ENCODE measurements at regions not wholly inside any gene's neighbourhood (a gene's known extent, or its start where the extent isn't known, plus 50 kb on each side); places are given as distances from the start of the nearest gene placed in this dataset.

- no peaks in the 10 kb centered on the region for H3K27me3 Mint-ChIP-seq (ENCODE audit: low read depth)
- H3K27ac Mint-ChIP-seq: no peak overlapping the region
- DNase-seq (no peak), ATAC-seq (replicated peaks in 1 of 2) (no peak)
- H3K36me3 Mint-ChIP-seq (ENCODE audit: insufficient read depth in 2 of 2): no peaks in the 10 kb centered on the region
- no peaks in the 10 kb centered on the region for H3K9me3 Mint-ChIP-seq
- H3K4me1 Mint-ChIP-seq (ENCODE audit: low read depth): no peaks in the 10 kb centered on the region
- no peak overlapping the region for H3K4me3 Mint-ChIP-seq
Observed at GRCh38 chr12:39173726-39174125, 268.3 kb upstream of the CPNE8 start.

DNA sequence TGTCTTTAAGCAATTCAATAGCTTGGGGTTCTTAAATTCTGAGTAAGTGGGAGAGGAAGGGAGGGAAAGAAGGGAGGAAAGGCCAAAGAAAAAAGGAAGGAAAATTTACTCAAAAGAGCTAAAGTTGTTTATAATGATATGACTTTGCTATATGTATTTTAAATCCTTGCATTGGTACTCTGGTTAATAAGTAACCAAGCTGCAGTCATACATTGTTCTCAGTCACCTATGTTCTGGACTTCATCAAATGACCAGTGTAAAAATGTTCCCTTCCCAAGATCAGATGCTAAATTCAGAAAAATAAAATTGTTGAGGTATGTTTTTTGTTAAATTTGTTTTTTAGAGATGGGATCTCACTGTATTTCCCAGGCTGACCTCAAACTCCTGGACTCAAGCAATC is 259.9 kb upstream of the CPNE8 start:
- H3K27ac Mint-ChIP-seq: no peak overlapping the region
- H3K4me3 Mint-ChIP-seq: no peak overlapping the region
- H3K27me3 Mint-ChIP-seq (ENCODE audit: low read depth): no peaks in the 10 kb centered on the region
- H3K9me3 Mint-ChIP-seq: peaks cover 0 to 4% of the 10 kb centered on the region in 2 donors
- H3K4me1 Mint-ChIP-seq (ENCODE audit: low read depth): no peaks in the 10 kb centered on the region
- H3K36me3 Mint-ChIP-seq (ENCODE audit: insufficient read depth in 2 of 2): no peaks in the 10 kb centered on the region
- ATAC-seq (replicated peaks in 1 of 2) (no peak), DNase-seq (no peak)

DNA sequence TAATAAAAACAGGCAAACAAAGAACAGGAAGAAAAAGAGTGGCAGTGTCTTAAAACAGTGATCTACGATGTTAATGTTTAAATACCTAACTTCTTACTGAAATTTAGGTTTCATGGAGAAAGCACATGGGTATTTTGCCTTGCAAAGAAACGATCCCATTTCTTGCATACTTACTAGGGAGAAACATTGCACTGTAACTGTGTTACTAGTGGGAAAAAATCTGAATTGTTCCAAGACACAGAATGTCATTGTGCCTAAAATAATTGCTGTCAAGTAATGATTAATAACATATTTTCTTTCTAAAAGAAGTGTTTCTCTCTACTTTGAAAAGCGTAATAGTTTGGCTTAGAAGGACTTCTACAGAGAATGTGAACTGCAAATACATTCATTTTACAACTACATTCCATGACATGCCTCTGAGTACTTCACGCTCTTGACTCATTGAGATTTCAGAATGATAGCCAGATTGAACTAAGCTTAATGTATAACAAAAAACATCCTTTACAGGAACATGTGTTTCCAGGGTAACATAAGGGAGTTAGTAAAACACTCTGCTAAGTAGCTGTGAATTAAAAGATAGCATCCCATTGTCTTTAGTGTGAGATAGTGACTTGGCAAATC is 256.2 kb upstream of the CPNE8 start:
- H3K4me3 Mint-ChIP-seq: no peak overlapping the region
- H3K36me3 Mint-ChIP-seq (ENCODE audit: insufficient read depth in 2 of 2): no peaks in the 10 kb centered on the region
- DNase-seq (no peak), ATAC-seq (replicated peaks in 1 of 2) (no peak)
- no peak overlapping the region for H3K27ac Mint-ChIP-seq
- H3K4me1 Mint-ChIP-seq (ENCODE audit: low read depth): no peaks in the 10 kb centered on the region
- peaks cover 4 to 8% of the 10 kb centered on the region in 2 donors for H3K9me3 Mint-ChIP-seq
- no peaks in the 10 kb centered on the region for H3K27me3 Mint-ChIP-seq (ENCODE audit: low read depth)

GRCh38 chr12:39157696-39158342 is 252.4 kb upstream of the CPNE8 start:
- Mint-ChIP-seq H3K9me3 (peaks cover 5 to 9% of the 10 kb centered on the region in 2 donors), H3K27ac (no peak overlapping the region), H3K36me3 (ENCODE audit: insufficient read depth in 2 of 2) (peaks cover 0 to 3% of the 10 kb centered on the region in 2 donors), H3K4me3 (no peak overlapping the region), H3K27me3 (ENCODE audit: low read depth) (no peaks in the 10 kb centered on the region), H3K4me1 (ENCODE audit: low read depth) (no peaks in the 10 kb centered on the region)
- DNase-seq: no peak
- no peak for ATAC-seq (replicated peaks in 1 of 2)

DNA sequence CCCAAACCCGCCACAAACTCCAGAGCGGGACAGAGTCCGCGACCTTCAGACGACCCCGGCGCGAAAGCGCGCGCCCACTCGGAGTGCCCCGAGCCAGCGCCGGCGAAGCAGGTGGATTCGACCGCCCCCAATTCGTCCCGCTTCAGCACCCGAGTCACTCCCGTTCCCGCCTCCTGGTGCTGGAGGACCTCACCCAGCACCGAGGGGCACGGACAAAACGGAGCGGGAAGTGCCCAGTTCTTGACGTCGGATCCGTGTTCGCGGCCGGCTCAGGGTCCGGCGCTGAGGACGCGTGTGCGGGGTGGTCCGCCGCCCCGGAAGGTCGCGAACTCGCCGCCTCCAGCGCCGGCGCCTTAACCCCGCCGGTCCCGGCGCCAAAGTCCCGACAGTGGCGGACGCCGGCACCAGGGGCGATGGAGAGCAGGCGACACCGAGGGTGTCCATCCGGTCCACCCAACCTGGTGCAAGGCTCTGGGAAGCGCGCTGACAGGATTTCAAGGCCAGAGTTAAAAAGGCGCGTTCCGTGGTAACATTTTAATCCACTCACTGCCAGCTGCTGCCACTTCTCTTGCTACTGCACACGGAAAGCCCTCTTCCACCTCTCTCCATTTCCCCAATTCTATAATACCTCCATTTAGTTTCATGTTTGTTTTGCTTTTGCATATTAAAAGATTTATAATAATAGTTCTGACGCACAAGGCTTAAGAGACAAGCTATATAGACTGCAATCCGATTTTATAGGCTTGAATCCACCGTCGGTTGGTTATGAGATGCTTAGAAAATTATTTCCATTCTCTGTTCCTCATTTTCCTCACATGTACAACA is 240.0 kb upstream of the CPNE8 start:
- peak in 1 of 2 donors; percentile 74 for ATAC-seq (replicated peaks in 1 of 2)
- Mint-ChIP-seq H3K4me3 (peak overlapping the region; percentile 32 to 39), H3K27ac (no peak overlapping the region), H3K4me1 (ENCODE audit: low read depth) (peaks cover 4% of the 10 kb centered on the region), H3K9me3 (peaks cover 8 to 14% of the 10 kb centered on the region in 2 donors), H3K27me3 (ENCODE audit: low read depth) (peaks cover 27% of the 10 kb centered on the region), H3K36me3 (ENCODE audit: insufficient read depth in 2 of 2) (peaks cover 5 to 6% of the 10 kb centered on the region in 2 donors)
- DNase-seq: peak; percentile 18 to 72

- Mint-ChIP-seq H3K4me1 (ENCODE audit: low read depth) (peaks cover 4% of the 10 kb centered on the region), H3K36me3 (ENCODE audit: insufficient read depth in 2 of 2) (peaks cover 3 to 6% of the 10 kb centered on the region in 2 donors), H3K9me3 (peaks cover 7 to 9% of the 10 kb centered on the region in 2 donors), H3K27ac (no peak overlapping the region), H3K27me3 (ENCODE audit: low read depth) (peaks cover 27% of the 10 kb centered on the region), H3K4me3 (peak overlapping the region in 1 of 2 donors; percentile 58)
- ATAC-seq (replicated peaks in 1 of 2): no peak
- no peak for DNase-seq
Observed at GRCh38 chr12:39144613-39145061, 239.2 kb upstream of the CPNE8 start.

DNA sequence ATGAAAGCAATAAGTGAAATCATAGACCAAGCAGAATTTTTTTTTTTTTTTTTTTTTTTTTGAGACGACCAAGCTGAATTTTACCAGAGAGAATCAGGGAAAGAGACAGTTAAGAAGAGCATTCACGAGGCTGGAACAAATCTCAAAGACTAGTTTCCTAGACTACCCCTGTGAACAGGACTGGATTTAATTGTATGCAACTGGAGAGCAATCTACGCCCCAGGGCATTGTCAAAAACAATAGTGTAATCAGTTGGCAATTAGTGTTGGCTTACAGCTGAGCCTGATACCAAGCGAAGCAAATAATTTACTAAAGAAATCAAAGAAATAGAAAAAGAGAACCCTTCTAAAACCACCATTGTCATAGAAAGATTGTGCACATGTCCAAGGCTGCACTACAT is 232.9 kb upstream of the CPNE8 start:
- ATAC-seq (replicated peaks in 1 of 2): no peak

DNA sequence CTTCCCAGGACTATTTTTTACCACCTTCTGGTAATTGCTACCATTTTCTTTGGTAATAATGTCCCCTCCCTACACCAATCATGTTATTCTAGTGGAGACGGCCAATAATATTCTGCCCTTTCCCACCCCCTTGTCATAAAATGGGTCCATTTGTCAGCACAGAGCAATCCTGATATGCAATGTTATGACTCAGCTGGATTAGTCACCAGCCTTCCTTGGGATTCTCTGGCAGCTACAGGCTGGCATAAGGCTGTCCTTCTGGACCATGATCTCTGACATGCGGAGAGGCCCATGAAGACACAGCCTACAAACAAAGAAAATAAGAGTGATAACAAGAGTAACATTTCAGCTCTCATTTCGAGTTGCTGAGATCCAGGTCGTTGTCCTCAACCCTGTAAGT is 222.0 kb upstream of the CPNE8 start:
- Mint-ChIP-seq H3K27ac (no peak overlapping the region), H3K4me1 (ENCODE audit: low read depth) (no peaks in the 10 kb centered on the region), H3K27me3 (ENCODE audit: low read depth) (no peaks in the 10 kb centered on the region), H3K4me3 (no peak overlapping the region), H3K9me3 (peaks cover 0 to 4% of the 10 kb centered on the region in 2 donors), H3K36me3 (ENCODE audit: insufficient read depth in 2 of 2) (no peaks in the 10 kb centered on the region)
- ATAC-seq (replicated peaks in 1 of 2) (no peak), DNase-seq (no peak)

More for the DNA sequence above, 232.9 kb upstream of the CPNE8 start:
- Mint-ChIP-seq H3K4me1 (ENCODE audit: low read depth) (no peaks in the 10 kb centered on the region), H3K27ac (no peak overlapping the region), H3K27me3 (ENCODE audit: low read depth) (no peaks in the 10 kb centered on the region), H3K9me3 (no peaks in the 10 kb centered on the region), H3K36me3 (ENCODE audit: insufficient read depth in 2 of 2) (no peaks in the 10 kb centered on the region), H3K4me3 (no peak overlapping the region)
- no peak for DNase-seq

DNA sequence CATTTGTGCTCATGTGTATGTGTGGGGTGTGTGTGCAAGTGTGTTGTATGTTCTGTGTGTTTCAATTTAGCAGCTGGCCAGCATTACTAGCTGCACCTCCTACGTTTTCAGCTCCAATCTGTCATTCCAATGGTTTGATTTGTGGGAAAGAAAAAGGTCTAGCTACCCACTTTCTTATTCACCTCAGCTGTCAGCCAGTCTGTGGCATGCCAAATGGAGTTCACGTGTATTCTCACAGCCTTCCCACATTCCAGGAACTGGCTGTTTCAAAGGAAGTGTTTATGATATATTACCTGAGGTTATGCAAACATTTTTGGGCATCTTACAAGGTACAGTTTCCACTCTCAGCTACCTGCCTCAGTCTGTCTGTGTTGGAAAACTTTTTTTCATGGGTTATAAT is 220.2 kb upstream of the CPNE8 start:
- H3K36me3 Mint-ChIP-seq (ENCODE audit: insufficient read depth in 2 of 2): no peaks in the 10 kb centered on the region
- DNase-seq (no peak), ATAC-seq (replicated peaks in 1 of 2) (no peak)
- peaks cover 0 to 4% of the 10 kb centered on the region in 2 donors for H3K9me3 Mint-ChIP-seq
- no peaks in the 10 kb centered on the region for H3K27me3 Mint-ChIP-seq (ENCODE audit: low read depth)
- H3K4me3 Mint-ChIP-seq: no peak overlapping the region
- no peak overlapping the region for H3K27ac Mint-ChIP-seq
- H3K4me1 Mint-ChIP-seq (ENCODE audit: low read depth): no peaks in the 10 kb centered on the region

DNA sequence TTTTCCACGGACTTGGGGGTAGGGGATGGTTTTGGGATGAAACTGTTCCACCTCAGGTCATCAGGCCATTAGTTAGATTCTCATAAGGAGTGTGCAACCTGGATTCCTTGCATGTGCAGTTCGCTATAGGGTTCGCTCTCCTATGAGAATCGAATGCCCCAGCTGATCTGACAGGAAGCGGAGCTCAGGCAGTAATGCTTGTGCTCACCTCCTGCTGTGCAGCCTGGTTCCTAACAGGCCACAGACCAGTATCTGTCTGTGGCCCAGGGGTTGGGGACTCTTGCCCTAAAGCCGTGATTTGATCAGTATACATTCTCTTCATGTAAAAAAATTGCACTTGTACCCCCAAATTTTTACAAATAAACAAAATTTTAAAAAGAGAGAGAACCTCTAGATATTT is 219.4 kb upstream of the CPNE8 start:
- no peaks in the 10 kb centered on the region for H3K36me3 Mint-ChIP-seq (ENCODE audit: insufficient read depth in 2 of 2)
- H3K9me3 Mint-ChIP-seq: peaks cover 0 to 4% of the 10 kb centered on the region in 2 donors
- H3K4me3 Mint-ChIP-seq: no peak overlapping the region
- no peak overlapping the region for H3K27ac Mint-ChIP-seq
- no peak for DNase-seq
- H3K4me1 Mint-ChIP-seq (ENCODE audit: low read depth): no peaks in the 10 kb centered on the region
- H3K27me3 Mint-ChIP-seq (ENCODE audit: low read depth): no peaks in the 10 kb centered on the region
- ATAC-seq (replicated peaks in 1 of 2): no peak

GRCh38 chr12:39123580-39124253 is 218.3 kb upstream of the CPNE8 start:
- DNase-seq (no peak), ATAC-seq (replicated peaks in 1 of 2) (no peak)
- Mint-ChIP-seq H3K36me3 (ENCODE audit: insufficient read depth in 2 of 2) (no peaks in the 10 kb centered on the region), H3K27me3 (ENCODE audit: low read depth) (no peaks in the 10 kb centered on the region), H3K4me3 (no peak overlapping the region), H3K27ac (no peak overlapping the region), H3K4me1 (ENCODE audit: low read depth) (no peaks in the 10 kb centered on the region), H3K9me3 (peaks cover 0 to 4% of the 10 kb centered on the region in 2 donors)

DNA sequence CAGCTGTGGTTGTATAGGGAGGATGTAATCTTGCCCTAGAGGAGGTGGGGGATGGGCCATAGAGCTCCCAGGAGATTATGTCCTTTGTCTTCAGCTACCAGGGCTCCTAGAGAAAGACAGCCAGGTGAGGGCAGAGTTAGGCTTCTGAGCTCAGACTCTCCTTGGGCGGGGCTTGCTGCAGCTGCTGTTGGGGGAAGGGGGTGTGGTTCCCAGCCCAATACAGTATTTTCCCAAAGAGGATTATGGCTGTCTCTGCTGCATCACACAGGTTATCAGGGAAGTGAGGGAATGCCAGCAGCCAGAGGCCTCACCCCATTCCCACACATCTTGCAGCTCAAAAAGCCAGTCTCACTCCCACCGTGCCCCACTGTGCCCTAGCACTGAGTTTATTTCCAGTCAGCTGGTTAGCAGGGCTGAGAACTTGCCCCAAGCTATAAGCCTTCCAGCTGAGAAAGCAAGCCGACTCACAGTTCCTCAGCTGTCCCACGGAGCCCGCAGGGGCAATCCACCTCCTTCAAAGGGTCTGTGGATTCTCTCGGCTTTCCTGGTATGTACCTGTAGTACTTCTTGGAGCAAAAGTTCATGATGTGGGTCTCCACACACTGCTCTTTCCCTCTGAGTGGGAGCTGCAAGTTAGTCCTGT is 217.3 kb upstream of the CPNE8 start:
- Mint-ChIP-seq H3K4me3 (no peak overlapping the region), H3K27ac (no peak overlapping the region), H3K9me3 (peaks cover 0 to 4% of the 10 kb centered on the region in 2 donors), H3K27me3 (ENCODE audit: low read depth) (no peaks in the 10 kb centered on the region), H3K4me1 (ENCODE audit: low read depth) (no peaks in the 10 kb centered on the region), H3K36me3 (ENCODE audit: insufficient read depth in 2 of 2) (no peaks in the 10 kb centered on the region)
- ATAC-seq (replicated peaks in 1 of 2) (no peak), DNase-seq (no peak)

All from activated T-cell treated with anti-CD3 and anti-CD28 coated beads, Interleukin-2, amount 50 U/mL, for 72 hours (primary cell).